ENCODE measurements at regions not wholly inside any gene's neighbourhood (a gene's known extent, or its start where the extent isn't known, plus 50 kb on each side); places are given as distances from the start of the nearest gene placed in this dataset.

- FAIRE-seq = no peak
Observed at GRCh38 chr10:84077768-84078167, 61.5 kb upstream of the GHITM start.

- FAIRE-seq = no peak
Observed at GRCh38 chr10:84078771-84079170, 60.5 kb upstream of the GHITM start.

DNA sequence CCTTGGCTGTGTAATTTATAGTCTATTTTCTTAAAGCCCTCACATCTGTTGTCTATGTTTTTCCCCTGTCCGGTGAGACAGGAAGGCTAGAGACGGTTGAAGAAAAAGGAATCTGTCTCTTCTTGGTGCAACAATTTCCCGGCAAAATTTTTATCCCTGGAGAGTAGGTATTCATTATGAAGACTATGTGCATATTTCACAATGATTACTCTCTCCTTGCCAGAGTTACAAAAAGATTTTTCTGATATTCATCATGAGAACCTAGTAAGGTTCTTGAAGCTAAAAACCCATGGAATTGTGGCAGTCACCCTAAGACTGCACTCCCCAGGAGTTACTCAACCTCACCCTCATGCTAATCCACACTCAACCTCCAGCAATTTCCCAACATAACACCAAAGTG is 55.0 kb upstream of the GHITM start:
- no peak for FAIRE-seq

- no peak for FAIRE-seq
Observed at GRCh38 chr10:84087202-84087601, 52.1 kb upstream of the GHITM start.

- FAIRE-seq = no peak
Observed at GRCh38 chr10:84088626-84089025, 50.7 kb upstream of the GHITM start.

DNA sequence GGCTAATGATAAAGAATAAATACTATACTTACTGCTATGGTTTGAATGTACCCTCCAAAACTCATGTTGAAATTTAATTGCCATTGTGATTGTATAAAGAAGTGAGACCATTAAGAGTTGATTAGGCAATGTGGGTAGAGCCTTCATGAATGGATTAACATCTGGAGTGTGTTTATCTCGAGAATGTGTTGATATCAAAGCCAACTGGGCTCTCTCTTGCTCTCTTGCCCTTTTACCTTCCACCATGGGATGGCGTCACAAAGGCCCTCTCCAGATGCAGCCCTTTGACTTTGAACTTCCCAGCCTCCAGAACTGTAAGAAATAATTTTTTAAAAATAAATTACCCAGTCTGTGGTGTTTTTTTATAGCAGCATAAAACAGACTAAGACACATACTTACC is 50.1 kb upstream of the GHITM start:
- no peak for FAIRE-seq

Measured in islet of Langerhans (tissue), 1 donor.